Left ventricle myocardium superior (tissue), 1 donor: ENCODE measurements at regions not wholly inside any gene's neighbourhood (a gene's known extent, or its start where the extent isn't known, plus 50 kb on each side); places are given as distances from the start of the nearest gene placed in this dataset.

Source experiments
- ATAC-seq: fragments of 200-7000 bp; cut with Tn5 transposase; one replicate; pipeline ENCODE4 v1.9.1; 2020; ENCODE audit warnings: mild to moderate bottlenecking, moderate library complexity
- DNase-seq: peaks from one replicate; pipeline ENCODE4 v3.0.0-alpha.2; 2020
- intact Hi-C: fragments of 100-400 bp; cut with micrococcal nuclease; formaldehyde crosslinking; loops from one replicate; pipeline ENCODE4 v1.11.0; 2022
- donor health status: DM: no; HTN: yes; CAD: no; lungs with severe emphysema.

DNA sequence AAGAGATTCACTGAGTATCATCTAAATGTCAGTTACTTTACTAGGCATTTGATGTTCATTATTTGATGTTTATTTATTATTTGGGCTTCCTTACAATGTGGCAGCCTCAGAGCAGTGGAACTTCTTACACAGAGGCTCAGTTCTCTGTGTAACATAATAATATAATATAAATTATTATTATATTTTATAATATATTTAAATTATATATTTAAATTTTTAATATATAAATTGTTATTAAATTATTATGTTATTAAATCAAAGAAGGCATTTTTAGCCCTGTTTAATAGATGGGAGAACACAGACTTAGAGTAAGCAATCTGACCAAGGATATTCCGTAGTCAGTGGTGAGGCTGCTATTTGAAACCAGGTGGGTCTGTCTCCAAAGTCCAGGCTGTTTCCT is 315.3 kb upstream of the SKOR2 start:
- DNase-seq (no peak), ATAC-seq (no peak)
- intact Hi-C loops, result no loop called here

DNA sequence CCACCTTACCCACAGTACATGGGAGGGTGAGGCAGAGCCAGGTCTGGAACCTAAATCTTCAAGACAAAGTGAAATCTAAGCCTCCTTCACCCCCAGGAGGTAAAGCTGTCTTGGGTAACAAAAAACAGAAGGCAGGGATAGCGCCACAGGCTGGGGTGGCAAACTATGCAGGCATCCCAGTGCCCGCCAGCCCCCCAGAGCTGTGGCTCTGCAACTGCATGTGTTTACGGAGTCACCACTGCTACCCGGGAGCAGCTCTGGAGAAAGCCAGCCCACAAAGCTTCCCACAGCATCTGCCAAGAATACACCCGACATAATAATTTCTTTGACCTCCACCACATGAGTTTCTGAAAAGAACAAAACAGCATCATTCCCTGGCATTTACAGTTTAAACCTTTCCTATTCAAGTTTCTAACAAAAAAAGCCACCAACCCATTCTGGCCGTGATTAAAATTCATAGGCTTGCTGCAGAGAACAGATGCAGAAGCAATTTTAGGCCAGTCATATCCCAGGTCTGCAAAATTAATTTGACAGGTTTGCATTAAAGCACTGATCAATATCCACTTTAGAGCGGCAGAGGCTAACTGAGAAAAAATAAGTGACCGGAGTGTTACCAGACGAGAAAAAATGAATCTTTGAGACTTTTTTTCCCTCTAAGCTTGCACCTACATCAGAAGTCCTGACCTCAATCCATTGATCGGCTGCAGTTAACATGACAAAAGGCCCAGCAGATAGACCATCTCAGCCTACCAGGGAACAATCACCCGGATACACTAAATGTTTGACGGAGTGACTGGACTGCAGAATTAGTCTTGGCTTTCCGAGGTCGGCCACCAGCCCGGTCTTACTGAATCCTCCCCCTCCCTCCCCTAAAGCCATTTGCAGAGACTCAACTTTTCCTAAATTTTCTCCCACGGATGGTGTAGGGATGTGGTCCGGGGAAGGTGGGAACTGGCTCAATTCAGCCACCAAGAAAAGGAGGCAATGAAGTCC is 309.6 kb upstream of the SKOR2 start:
- intact Hi-C loops, result no loop called here
- DNase-seq, result no peak
- no peak for ATAC-seq

DNA sequence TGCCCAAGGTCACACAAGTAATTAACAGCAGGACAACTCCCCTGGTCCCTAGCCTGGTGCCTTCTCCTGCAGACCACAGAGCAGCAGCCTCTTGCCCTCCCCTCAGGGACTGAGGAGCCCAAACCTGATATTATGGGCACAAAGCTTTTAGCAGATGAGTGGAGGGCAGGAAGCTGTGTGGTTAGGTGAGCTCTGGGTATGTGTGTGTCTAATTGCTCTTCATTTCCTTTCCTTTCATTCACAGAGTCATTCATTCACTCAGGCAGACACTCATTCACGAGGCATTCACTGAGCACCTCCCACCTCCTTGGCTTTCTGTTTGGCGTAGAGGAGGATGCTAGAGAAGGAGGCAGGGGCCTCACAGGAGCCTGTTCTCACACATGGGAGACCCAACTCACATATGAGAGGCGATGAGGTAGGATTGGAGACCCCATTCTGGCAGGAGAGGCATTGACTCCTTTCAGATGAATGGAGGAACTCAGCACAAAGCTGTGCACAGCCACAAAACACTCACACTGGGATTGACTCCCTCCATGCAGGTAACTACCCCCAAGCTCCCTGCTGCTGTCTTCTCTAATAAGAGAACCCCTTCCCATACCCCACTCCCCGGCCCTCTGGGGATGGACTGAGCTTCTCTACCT is 306.8 kb upstream of the SKOR2 start:
- ATAC-seq (no peak), DNase-seq (no peak)
- intact Hi-C loops, result no loop called here

DNA sequence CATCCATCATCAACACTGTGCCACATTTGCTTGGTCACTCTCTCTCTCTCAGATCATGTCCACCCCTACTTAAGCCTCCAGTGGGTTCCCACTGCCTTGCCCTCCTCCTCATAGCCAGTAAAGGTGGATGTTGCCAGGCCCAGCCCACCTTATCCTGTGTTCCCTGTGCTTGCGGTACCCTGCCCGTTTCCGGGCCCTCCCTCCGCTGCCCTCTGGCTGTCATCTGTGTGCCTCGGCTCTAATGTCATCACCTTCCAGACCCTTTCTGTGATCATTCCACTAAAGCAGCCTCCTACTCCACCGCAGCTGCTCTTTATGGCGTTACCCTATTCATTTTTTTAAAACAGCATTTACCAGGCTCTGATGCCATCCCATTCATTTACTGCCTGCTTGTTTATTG is 305.7 kb upstream of the SKOR2 start:
- intact Hi-C loops, result no loop called here
- ATAC-seq, result no peak
- no peak for DNase-seq

DNA sequence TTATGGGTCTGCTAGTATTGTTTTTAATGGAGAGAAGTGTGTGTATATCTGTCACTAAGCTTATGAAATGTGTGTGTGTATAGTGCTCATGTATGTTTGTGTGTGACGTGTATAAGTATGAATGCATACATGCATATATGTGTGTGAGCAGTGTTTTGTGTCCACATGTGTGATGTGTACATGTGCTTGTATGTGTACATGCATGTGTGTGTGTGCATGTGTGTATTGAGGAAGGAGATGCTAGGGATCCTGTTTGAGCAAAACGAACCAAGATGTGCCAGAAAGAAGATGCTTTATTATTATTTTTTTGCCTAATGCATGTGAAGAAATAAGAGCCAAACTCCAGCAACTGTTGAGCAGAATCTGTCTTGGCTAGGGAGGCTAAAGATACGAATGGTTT is 301.3 kb upstream of the SKOR2 start:
- intact Hi-C loops, result no loop called here
- no peak for DNase-seq
- ATAC-seq, result no peak

DNA sequence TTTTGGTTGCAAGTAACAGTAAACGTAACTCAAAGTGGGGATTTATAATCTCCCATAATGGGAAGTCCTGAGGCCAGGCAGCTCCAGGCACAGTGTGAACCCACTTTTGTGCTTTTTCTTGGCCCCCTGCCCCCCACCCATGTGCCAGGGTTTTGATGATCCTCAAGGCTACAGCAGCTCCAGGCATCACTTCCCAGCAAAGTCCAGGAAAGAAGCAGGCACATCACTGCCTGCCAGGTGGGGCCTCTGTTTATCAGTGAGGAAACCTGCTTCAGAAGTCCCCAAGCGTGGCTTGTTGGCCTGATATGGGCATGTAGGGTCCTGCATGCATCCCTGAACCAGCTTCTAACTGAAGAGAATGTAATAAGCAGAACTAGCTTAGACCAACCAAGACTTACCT is 299.2 kb upstream of the SKOR2 start:
- DNase-seq, result no peak
- ATAC-seq, result no peak
- intact Hi-C loops, result no loop called here

DNA sequence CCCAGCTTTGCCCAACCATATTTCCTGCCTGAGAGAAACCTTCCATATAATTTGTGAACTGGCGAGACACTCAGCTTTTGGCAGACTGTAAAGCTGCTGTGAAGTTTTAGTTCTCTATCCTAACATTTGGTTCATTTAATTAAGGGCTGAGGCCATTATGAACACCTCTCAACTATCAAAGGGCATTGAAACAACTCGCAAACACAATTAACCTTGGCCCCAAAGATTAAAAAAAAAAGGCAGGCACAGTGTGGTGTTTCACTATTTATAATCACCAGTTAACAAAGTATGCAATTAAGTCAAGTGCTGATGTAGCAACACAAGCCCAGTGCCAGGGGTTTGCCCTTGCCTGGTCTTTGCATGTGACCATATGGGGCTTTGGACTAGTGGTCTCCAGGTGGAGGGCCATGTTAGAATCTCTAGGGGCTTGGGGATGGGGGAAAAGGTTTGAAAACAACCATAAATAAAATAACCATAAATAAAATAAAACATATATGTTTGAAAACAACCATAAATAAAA is 297.6 kb upstream of the SKOR2 start:
- DNase-seq (peak; percentile 40), ATAC-seq (peak; percentile 87)
- intact Hi-C loops, result no loop called here

DNA sequence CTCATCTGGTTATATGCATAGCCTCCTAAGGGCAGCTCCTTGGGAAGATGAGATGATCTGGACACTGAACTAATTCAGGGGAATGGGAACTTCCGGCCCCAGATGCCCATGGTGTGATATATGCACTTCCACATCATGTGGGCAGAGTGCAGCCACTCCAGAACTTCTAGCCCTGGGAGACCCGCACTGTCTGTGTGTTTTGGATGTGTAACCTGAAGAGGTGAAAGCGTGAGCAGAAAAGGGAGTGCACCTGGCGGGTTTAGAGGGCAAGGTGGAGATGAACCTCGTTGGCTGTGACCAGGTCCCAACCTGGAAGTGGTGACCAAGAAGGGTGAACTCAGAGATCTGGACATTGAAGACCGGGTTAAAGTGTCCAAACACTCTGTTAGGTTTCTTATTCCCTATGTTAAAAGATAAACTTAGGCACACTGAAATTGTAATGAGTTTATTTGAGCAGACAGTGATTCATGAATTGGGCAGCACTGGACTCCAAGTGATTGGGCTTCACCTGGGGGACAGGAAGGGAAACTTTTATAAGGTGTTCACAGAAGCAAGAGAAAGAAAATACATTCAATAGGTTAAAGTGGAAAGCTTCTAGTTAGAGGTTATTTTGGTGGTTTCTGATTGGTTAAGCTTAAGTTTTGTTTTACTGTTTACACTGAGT is 296.2 kb upstream of the SKOR2 start:
- ATAC-seq, result no peak
- intact Hi-C loops, result no loop called here
- DNase-seq, result no peak

DNA sequence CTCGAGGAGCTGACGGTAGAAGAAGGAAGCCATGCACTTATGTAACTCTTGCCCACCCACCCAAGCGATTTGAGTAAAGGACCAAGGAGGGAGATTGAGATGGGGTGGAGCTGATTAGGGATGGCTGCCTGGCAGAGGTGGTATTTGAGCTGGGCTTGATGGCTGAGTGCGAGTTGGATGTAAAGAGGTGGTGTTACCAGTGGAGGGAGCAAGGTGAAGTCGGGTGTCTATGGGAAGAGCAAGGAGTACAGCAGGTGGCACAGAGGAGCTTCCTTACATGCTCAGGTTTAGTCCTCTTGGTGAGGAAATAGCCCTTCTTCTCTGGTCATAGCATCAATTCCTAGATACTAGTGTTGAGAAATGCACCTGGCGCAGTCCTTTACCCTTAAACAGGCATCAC is 294.2 kb upstream of the SKOR2 start:
- DNase-seq, result no peak
- intact Hi-C loops, result no loop called here

DNA sequence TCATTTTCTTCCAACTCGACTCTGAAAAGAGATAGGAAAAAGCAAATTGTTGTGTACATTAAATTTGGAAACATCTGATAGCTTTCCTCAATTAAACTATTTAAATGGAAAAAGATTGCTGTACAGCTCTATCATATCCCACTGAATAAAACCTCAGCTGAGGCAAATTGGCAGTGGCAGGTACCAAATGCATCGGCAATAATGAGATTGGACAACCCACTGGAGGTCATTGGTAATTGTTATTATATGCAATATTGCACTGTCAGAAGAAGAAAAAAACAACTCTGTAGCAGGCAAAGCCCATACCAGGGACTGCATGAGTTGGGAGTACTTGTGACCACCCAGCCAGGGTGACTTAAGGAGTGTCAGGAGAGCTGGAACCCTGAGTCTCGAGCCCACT is 291.6 kb upstream of the SKOR2 start:
- intact Hi-C loops, result no loop called here
- DNase-seq (no peak), ATAC-seq (no peak)

More for the DNA sequence above, 294.2 kb upstream of the SKOR2 start:
- no peak for ATAC-seq

DNA sequence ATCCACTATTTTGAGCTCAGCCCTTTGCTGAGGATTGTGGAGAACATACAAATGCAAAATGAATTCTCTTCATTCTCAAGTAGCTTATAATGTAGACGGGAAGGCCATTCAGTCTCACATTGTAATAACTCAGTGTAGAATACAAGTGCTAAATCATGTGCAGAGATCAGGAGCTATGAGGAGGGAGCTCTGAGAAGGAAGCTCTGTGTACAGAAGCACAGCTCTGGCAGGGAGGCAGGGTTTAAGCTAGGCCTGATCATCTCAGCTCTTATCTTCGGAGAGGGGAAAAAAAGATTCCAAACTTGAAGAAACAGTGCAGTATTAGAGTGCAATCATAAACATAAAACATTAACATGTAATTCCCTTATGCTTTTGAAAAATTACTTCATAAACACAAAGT is 291.1 kb upstream of the SKOR2 start:
- no peak for DNase-seq
- no peak for ATAC-seq
- intact Hi-C loops, result no loop called here

DNA sequence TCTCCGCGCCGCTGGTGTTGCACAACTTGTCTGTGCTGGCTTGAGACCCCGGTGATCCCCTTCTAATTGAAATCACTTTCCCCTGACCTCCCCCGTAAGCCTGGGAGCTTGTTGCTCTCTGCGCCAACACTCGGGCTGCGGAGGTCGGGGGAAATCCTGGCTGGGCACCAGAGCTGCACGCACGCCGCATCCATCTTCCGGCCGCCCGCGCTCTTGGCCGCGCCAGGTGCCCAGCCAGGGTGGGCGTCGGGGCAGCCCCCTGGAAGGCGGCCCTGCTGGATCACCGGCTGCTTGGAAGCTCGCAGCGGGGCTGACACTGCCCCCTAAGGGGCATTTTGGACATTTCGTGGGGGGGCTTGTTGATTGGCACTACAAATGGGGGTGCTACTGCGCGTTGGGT is 280.3 kb upstream of the SKOR2 start:
- DNase-seq (no peak), ATAC-seq (no peak)
- intact Hi-C loops, result no loop called here

DNA sequence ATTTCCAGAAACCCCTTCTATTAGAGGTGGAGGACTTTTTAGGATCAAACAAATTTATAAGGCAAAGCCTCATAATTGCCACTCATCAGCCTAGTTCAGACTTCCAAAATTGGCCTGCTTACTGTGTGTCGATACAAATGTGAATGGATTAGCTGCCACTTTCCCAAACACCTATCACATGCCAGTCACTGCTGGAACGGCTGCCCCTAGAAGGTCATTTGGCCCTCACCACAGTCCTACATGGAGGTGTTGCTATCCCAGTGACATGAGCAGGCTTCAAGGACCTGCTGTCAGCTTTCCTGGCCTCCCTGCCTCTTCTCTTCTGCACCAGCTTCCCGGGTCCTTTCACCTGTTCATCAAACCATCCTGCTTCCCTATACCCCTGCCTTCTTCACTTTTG is 279.2 kb upstream of the SKOR2 start:
- DNase-seq (no peak), ATAC-seq (peak; percentile 39)
- intact Hi-C loops, result no loop called here

DNA sequence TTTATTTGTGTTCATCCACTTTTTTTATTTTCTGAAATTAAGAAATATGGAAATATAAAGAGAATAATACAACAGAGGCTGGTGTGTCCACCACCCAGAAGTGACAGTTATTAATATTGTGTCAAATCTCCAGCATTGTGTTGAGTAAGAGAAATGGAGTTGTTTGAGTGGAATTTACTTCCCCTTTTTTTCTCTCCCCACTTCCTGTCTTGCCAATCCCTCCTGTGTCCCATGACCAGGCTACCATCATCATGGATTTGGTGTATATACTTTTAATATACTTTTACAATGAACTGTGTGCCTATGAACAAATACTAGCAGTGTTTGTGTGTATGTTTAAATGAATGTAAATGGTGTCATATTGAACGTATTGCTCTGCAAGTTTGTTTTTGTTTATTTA is 276.9 kb upstream of the SKOR2 start:
- ATAC-seq (no peak), DNase-seq (no peak)
- intact Hi-C loops, result no loop called here

DNA sequence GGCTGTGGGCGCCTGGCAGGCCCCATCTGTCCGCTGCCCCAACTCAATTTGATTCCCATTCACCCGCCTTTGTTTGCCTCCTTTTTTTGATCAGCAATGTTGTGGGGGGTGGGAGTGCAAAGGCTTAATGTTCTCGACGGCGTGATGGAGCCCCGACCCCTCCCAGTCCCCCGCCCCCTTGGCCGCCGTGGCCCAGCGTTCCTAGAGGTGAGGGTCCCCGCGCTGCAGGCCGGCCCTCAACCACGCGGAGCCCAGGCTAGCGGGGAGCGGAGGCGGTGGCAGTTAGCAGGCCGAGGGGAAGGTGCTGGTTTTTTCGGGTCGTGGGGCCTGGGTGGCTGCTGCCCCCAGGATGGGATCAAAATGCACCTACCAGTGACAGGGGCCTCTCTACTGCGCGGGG is 274.7 kb upstream of the SKOR2 start:
- no peak for ATAC-seq
- no peak for DNase-seq
- intact Hi-C loops, result no loop called here

DNA sequence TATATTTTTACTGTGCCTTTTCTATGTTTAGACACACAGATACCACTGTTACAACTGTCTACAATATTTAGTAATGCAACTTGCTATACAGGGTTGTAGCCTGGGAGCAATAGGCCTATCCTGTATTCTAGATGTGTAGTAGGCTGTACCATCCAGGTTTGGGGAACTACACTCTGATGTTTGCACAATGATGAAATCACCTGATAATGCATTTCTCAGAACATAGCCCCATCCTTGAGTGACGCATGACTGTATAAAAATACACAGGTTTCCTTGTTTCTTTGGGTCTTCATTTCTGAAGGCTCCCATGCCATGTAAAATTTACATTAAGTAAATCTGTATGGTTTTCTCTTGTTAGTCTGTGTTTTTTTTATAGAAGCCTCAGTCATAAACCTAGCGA is 270.9 kb upstream of the SKOR2 start:
- intact Hi-C loops, result no loop called here
- no peak for DNase-seq
- ATAC-seq, result no peak

DNA sequence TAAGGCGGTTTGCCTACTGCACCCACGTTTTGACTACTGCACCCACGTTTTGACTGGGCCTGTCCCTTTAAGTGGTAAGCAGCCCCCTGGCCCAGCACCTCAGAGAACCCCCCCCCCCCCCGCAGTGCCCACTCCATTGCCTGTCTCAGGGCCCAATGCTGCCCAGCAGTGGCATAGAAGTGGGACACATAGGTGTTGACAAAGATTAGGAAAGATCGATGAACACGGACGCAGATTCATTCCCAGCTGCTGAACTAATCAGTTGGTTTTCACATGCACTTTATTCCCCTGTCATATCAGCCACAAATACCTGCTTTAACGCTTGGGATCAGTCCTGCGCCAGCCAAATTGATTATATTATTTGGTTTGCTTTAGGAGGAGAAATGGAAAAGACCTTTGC is 268.8 kb upstream of the SKOR2 start:
- intact Hi-C loops, result no loop called here
- ATAC-seq, result no peak
- DNase-seq, result no peak

DNA sequence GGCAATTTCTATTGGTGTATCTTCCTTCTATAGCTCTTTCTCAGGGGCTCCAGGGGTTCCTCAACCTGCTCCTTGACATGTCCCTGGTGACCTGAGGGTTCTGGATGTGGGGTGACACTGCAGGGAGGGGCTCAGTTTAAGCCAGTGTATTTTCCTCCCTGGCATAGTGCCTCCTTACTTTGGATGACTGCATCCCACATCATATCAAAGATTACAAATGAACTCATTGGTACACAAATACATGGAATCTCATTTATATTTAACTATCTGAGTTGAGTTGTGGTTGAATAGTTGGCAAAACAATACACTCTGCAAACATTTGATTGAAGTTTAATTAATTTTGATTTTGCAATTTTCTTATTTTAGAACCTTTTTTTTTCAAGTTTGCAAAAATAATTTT is 268.2 kb upstream of the SKOR2 start:
- ATAC-seq, result no peak
- intact Hi-C loops, result no loop called here
- DNase-seq, result no peak

DNA sequence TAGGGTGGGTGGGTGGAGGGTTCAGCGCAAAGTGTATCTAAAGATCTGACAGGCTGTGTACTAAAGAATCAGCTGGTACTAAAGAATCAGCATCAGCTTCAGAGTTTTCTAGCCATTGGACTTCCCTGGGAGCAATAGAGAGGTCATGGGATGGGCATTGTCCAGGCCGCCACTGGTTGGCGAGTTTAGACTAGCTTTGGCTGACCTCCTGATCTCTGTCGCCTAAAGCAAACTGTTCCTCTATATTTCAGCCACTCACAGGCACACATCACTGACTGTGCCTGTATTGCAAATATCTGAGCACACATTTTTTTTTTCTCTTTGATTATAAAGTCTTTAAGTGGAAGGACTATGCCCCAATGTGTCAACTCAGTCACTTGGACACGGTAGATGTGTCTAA is 267.8 kb upstream of the SKOR2 start:
- DNase-seq, result no peak
- intact Hi-C loops, result no loop called here
- no peak for ATAC-seq

DNA sequence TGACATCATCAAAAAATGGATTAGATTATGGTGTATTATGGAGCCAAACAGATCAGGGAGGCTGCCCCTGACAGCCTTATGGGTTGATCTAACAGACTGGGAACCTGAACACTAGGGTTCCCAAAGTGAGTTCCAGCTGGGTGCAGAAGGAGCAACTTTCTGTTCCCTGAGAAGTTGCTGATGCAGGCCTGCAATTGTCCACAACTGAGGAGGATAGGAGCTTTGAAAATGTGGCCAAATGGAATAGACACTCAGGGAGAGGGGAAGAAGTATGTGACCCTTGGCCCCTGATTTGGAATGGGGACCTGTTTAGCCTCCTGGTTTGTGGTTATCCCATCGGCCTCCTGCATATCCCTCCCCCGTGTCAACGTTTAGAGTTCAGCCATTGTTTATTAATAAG is 262.2 kb upstream of the SKOR2 start:
- no peak for DNase-seq
- no peak for ATAC-seq
- intact Hi-C loops, result no loop called here
